Astrocyte of the cerebellum (primary cell): ENCODE measurements at regions not wholly inside any gene's neighbourhood (a gene's known extent, or its start where the extent isn't known, plus 50 kb on each side); places are given as distances from the start of the nearest gene placed in this dataset.
"Not testable (repeated sequence)": the region's sequence is repeated elsewhere in the genome, so short reads cannot be mapped to it uniquely, and the experiment has no call there.

Experiments
- DNase-seq: peaks from one replicate; pipeline ENCODE4 v3.0.0-alpha.2; 2011; ENCODE audit warnings: low read depth
- H3K4me3 ChIP-seq: 2 replicates; pipeline ENCODE4 v1.5.1; 2011; ENCODE audit warnings: mild to moderate bottlenecking, low read depth, low read length, moderate library complexity
- CTCF ChIP-seq: IDR thresholded peaks from 2 replicates; pipeline ENCODE4 v1.5.1; 2012; ENCODE audit warnings: low read length, low read depth, moderate library complexity, mild to moderate bottlenecking; ENCODE audit errors: missing control alignments
- in situ Hi-C: cut with HindIII; loops from 2 replicates; pipeline ENCODE4 v1.10.0; 2017; ENCODE audit warnings: low sequenced_read_pairs

DNA sequence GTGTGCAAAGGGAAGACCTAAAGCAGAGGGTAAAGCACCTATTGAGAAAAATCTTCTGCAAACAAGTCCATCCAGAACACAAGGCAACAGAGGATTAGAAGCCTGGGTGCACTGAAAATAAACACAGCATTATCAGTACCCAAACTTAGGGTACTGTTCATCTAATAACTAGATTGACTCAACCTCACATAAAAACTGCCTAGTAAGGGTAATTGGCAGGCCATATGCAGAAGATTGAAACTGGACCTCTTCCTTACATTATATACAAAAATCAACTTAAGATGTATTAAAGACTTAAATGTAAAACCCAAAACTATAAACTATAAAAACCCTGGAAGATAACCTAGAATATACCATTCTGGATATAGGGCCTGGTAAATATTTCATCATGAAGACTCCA is 91.2 kb upstream of the SIRPG start:
- TF ChIP-seq CTCF: no peak
- in situ Hi-C loops: no loop called here
- DNase-seq: no peak
- no peak overlapping the region for H3K4me3 ChIP-seq

DNA sequence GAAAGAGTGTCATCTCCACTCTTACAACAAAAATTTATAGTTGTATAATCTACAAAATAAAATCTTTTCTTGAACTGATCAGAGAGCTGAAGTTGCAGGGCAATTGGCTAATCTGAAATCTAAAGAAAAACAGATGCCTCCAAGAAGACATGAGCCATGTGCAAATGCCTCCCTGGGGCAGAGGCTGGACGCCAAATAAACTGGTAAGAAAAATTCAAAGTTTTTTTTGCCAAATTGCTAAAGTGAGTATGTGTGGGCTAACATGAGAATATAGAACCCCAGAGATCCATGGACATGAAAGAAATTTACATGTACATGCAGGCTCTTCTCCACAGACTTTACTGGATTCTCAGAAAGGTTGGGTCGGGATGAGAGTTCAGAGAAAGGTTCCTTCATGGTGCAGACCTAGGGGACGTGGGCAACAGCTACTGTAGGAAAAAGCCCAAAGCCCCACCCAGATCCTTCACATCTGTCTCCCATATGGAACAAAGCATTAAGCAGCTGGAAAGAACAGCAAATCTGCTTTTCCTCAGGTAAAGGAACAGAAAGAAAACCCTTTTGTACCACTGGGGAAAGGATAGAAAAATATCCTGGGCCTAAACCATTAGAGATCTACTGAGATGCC is 90.5 kb upstream of the SIRPG start:
- DNase-seq: no peak
- no peak for TF ChIP-seq CTCF
- no peak overlapping the region for H3K4me3 ChIP-seq
- in situ Hi-C loops: no loop called here

DNA sequence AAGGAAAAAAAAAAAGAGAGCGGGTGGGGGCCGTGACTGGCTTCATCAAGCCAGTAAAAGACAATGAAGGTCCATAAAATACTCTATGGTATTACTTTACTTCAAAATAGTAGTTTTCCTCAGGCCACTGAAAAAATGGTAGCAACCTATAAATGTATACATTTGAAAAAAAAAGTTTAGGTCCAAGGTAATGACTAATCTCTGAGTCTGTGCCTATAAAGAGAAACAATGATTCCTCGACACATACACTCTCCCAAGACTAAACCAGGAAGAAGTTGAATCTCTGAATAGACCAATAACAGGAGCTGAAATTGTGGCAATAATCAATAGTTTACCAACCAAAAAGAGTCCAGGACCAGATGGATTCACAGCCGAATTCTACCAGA is 84.5 kb upstream of the SIRPG start:
- H3K4me3 ChIP-seq, DNase-seq, in situ Hi-C loops: not testable (repeated sequence)

DNA sequence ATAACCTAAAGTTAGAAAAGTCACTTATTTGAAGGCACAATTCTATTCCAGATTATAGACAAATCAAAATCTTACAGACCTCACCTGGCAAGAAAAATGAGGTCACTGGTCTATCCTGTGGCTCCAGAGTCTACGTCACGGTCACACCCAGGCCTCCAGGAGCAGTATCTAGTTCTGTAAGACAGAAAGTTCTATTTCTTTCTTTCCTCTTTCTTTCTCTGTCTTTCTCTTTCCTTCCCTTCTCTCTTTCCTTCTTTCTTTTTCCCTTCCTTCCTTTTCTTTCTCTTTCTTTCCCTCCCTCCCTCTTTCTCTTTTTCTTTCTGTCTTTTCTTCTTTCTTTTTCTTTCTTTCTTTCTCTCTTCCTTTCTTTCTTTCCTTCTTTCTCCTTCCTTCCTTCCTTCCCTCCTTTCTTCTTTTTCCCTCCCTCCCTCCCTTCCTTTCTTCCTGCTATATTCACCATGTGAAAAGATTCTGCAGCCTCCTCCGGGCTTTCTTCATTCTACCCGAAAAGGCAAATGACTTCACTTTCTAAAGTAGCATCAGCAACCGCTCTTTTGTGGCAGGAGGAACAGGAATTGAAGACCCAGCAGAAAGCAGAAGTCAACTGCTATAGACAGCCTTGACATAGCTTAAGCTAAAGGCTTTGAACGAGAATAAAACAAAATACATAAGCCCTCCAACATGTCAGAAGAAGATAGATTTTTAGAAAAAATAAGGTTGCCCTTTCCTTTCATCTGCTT is 83.9 kb upstream of the SIRPG start:
- no peak overlapping the region for H3K4me3 ChIP-seq
- DNase-seq: no peak
- TF ChIP-seq CTCF: no peak
- in situ Hi-C loops: no loop called here

DNA sequence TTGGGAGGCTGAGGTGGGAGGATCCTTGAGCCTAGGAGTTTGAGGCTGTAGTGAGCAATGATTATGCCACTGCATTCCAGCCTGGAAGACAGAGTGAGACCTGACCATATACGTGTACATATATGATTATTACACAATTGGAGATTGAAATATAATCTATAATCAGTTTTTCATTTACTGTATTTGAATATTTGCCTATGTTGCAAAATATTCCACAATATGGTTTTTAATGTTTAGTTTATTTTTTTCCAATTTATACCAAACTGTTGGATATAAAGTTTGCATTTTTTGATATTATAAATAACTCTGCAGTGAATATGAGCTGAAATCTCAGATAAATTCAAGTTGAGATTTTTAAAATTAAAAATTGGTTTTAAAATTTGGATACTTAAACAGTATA is 79.6 kb upstream of the SIRPG start:
- TF ChIP-seq CTCF: no peak
- H3K4me3 ChIP-seq: no peak overlapping the region
- no peak for DNase-seq
- in situ Hi-C loops: no loop called here

GRCh38 chr20:1735417-1736089 is 78.0 kb upstream of the SIRPG start:
- TF ChIP-seq CTCF: no peak
- DNase-seq: no peak
- no peak overlapping the region for H3K4me3 ChIP-seq
- in situ Hi-C loops: no loop called here
